Duodenal mucosa (tissue), 2 donors: ENCODE measurements at regions not wholly inside any gene's neighbourhood (a gene's known extent, or its start where the extent isn't known, plus 50 kb on each side); places are given as distances from the start of the nearest gene placed in this dataset.
"Not testable (repeated sequence)": the region's sequence is repeated elsewhere in the genome, so short reads cannot be mapped to it uniquely, and the experiment has no call there.

Experiments
- H3K27ac ChIP-seq: one replicate; pipeline ENCODE4 v1.7.0; 2013; ENCODE audit warnings: low read depth, low read length
- H3K27me3 ChIP-seq, 2 donors: one replicate each; pipeline ENCODE4 v1.7.0; 2013; ENCODE audit warnings: low read length in 2 of 2, control low read depth in 1 of 2; ENCODE audit not compliant: insufficient read depth in 2 of 2, control insufficient read depth in 1 of 2
- H3K36me3 ChIP-seq, 2 donors: one replicate each; pipeline ENCODE4 v1.7.0; 2013; ENCODE audit warnings: low read length in 2 of 2, control low read depth in 1 of 2; ENCODE audit not compliant: insufficient read depth in 2 of 2, control insufficient read depth in 1 of 2
- H3K4me1 ChIP-seq, 2 donors: one replicate each; pipeline ENCODE4 v1.7.0; 2013; ENCODE audit warnings: low read length in 2 of 2, control low read depth in 1 of 2; ENCODE audit not compliant: insufficient read depth in 2 of 2, control insufficient read depth in 1 of 2
- H3K4me3 ChIP-seq, 2 donors: one replicate each; pipeline ENCODE4 v1.7.0; 2013; ENCODE audit warnings: low read length in 2 of 2, low read depth in 1 of 2
- H3K9ac ChIP-seq, 2 donors: one replicate each; pipeline ENCODE4 v1.7.0; 2013; ENCODE audit warnings: low read length in 2 of 2, low read depth in 1 of 2
- H3K9me3 ChIP-seq, 2 donors: one replicate each; pipeline ENCODE4 v1.7.0; 2013; ENCODE audit warnings: low read length in 2 of 2, control low read depth in 1 of 2; ENCODE audit not compliant: control insufficient read depth in 1 of 2

GRCh38 chr2:226114436-226114835 is 685.2 kb downstream of the IRS1 start:
- Histone ChIP-seq H3K27ac (no peak overlapping the region), H3K4me3 (no peak overlapping the region), H3K36me3 (no peaks in the 10 kb centered on the region), H3K9ac (no peak overlapping the region), H3K9me3 (no peaks in the 10 kb centered on the region), H3K4me1 (no peaks in the 10 kb centered on the region), H3K27me3 (no peaks in the 10 kb centered on the region)

- no peak overlapping the region for H3K27ac ChIP-seq
- H3K9ac ChIP-seq: no peak overlapping the region
- no peaks in the 10 kb centered on the region for H3K27me3 ChIP-seq
- H3K4me1 ChIP-seq: no peaks in the 10 kb centered on the region
- no peak overlapping the region for H3K4me3 ChIP-seq
- H3K36me3 ChIP-seq: no peaks in the 10 kb centered on the region
- no peaks in the 10 kb centered on the region for H3K9me3 ChIP-seq
Measured at GRCh38 chr2:226098861-226099745, 699.6 kb downstream of the NYAP2 start.

- Histone ChIP-seq H3K9ac (no peak overlapping the region), H3K4me1 (no peaks in the 10 kb centered on the region), H3K36me3 (no peaks in the 10 kb centered on the region), H3K9me3 (no peaks in the 10 kb centered on the region), H3K27ac (no peak overlapping the region), H3K27me3 (no peaks in the 10 kb centered on the region), H3K4me3 (no peak overlapping the region)
Measured at GRCh38 chr2:226095058-226095457, 695.5 kb downstream of the NYAP2 start.

GRCh38 chr2:226093364-226093763 is 693.9 kb downstream of the NYAP2 start:
- Histone ChIP-seq H3K36me3 (no peaks in the 10 kb centered on the region), H3K27me3 (no peaks in the 10 kb centered on the region), H3K27ac (no peak overlapping the region), H3K4me1 (no peaks in the 10 kb centered on the region), H3K4me3 (no peak overlapping the region), H3K9me3 (no peaks in the 10 kb centered on the region), H3K9ac (no peak overlapping the region)

GRCh38 chr2:226088366-226088674 is 688.8 kb downstream of the NYAP2 start:
- H3K4me3 ChIP-seq: no peak overlapping the region
- H3K36me3 ChIP-seq: no peaks in the 10 kb centered on the region
- no peak overlapping the region for H3K27ac ChIP-seq
- no peaks in the 10 kb centered on the region for H3K4me1 ChIP-seq
- no peaks in the 10 kb centered on the region for H3K27me3 ChIP-seq
- no peak overlapping the region for H3K9ac ChIP-seq
- H3K9me3 ChIP-seq: no peaks in the 10 kb centered on the region

GRCh38 chr2:226087505-226088365 is 688.2 kb downstream of the NYAP2 start:
- H3K27me3 ChIP-seq: no peaks in the 10 kb centered on the region

GRCh38 chr2:226087051-226087450 is 687.5 kb downstream of the NYAP2 start:
- Histone ChIP-seq H3K9me3 (no peaks in the 10 kb centered on the region), H3K27me3 (no peaks in the 10 kb centered on the region), H3K4me3 (no peak overlapping the region), H3K36me3 (no peaks in the 10 kb centered on the region), H3K27ac (no peak overlapping the region), H3K9ac (no peak overlapping the region), H3K4me1 (no peaks in the 10 kb centered on the region)

More at GRCh38 chr2:226087505-226088365, 688.2 kb downstream of the NYAP2 start:
- no peak overlapping the region for H3K4me3 ChIP-seq
- H3K9ac ChIP-seq: no peak overlapping the region
- H3K9me3 ChIP-seq: no peaks in the 10 kb centered on the region
- H3K36me3 ChIP-seq: no peaks in the 10 kb centered on the region
- H3K4me1 ChIP-seq: no peaks in the 10 kb centered on the region
- no peak overlapping the region for H3K27ac ChIP-seq

GRCh38 chr2:226086190-226086589 is 686.7 kb downstream of the NYAP2 start:
- Histone ChIP-seq H3K27ac (no peak overlapping the region), H3K27me3 (no peaks in the 10 kb centered on the region)

GRCh38 chr2:226085425-226085824 is 685.9 kb downstream of the NYAP2 start:
- H3K36me3 ChIP-seq, H3K27ac ChIP-seq, H3K9ac ChIP-seq, H3K4me1 ChIP-seq, H3K4me3 ChIP-seq, H3K9me3 ChIP-seq, H3K27me3 ChIP-seq: not testable (repeated sequence)

More at GRCh38 chr2:226086190-226086589, 686.7 kb downstream of the NYAP2 start:
- Histone ChIP-seq H3K36me3 (no peaks in the 10 kb centered on the region), H3K9me3 (no peaks in the 10 kb centered on the region), H3K9ac (no peak overlapping the region), H3K4me3 (no peak overlapping the region), H3K4me1 (no peaks in the 10 kb centered on the region)

- Histone ChIP-seq H3K9me3 (no peaks in the 10 kb centered on the region), H3K27ac (no peak overlapping the region), H3K36me3 (no peaks in the 10 kb centered on the region), H3K4me1 (no peaks in the 10 kb centered on the region), H3K4me3 (no peak overlapping the region), H3K27me3 (no peaks in the 10 kb centered on the region), H3K9ac (no peak overlapping the region)
Measured at GRCh38 chr2:226080334-226080733, 680.8 kb downstream of the NYAP2 start.
